ENCODE measurements at regions not wholly inside any gene's neighbourhood (a gene's known extent, or its start where the extent isn't known, plus 50 kb on each side); places are given as distances from the start of the nearest gene placed in this dataset.

DNA sequence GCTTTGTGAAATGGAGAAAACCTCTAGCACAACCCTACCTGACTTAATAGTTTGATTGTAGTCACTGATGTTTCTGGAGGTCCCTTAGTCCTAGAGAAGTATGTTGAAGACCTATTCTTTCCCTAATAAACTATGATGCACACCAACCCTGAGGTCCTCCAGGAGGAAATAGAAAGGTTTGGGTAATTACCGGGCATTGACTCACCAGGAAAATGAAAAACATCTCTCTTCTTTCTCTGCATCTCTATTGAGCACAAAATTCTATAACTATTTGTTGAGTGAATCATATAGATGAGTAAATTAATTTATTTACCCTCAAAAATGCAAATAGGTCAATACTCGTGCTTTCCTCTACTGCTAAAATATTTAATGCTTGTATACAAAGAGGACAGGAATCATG is 582.4 kb upstream of the FAM241A start:
- intact Hi-C loops (cut with DNase I, micrococcal nuclease) = no loop called here
- no peak for TF ChIP-seq CTCF (IDR thresholded peaks at IDR 0.05)
- no peaks in the 10 kb centered on the region for H3K36me3 ChIP-seq (ENCODE audit: low read depth)
- H3K9me3 ChIP-seq = peaks cover 3% of the 10 kb centered on the region
- no peak for DNase-seq
- no peak for ATAC-seq
- H3K4me1 ChIP-seq (ENCODE audit: low read depth) = no peaks in the 10 kb centered on the region
- no peak overlapping the region for H3K4me3 ChIP-seq

- ATAC-seq = no peak
- Histone ChIP-seq H3K9me3 (no peaks in the 10 kb centered on the region), H3K4me3 (no peak overlapping the region), H3K4me1 (ENCODE audit: low read depth) (no peaks in the 10 kb centered on the region), H3K36me3 (ENCODE audit: low read depth) (no peaks in the 10 kb centered on the region)
- no peak for TF ChIP-seq CTCF (IDR thresholded peaks at IDR 0.05)
- intact Hi-C loops (cut with DNase I, micrococcal nuclease) = no loop called here
- DNase-seq = no peak
These were observed 572.8 kb upstream of the FAM241A start for GRCh38 chr4:111572470-111572869.

DNA sequence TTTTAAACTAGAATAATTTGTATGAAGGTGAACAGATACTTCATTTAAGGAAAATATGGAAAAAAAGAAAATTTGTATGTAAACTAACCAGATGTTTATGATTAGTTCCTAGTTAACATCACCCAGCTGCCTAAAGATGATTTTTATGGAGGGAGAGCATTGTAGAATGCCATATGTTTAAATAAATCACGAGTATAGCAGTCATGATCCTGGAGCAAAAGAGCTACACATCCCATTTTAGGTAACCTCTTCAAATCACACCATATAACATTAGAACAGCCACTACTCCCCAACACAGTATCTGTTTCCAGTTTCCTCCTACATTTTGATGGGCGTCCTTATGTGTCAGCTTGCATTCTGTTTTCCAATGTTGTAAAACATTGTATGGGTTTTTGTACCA is 571.9 kb upstream of the FAM241A start:
- Histone ChIP-seq H3K4me1 (ENCODE audit: low read depth) (no peaks in the 10 kb centered on the region), H3K36me3 (ENCODE audit: low read depth) (no peaks in the 10 kb centered on the region), H3K9me3 (no peaks in the 10 kb centered on the region), H3K4me3 (no peak overlapping the region)
- intact Hi-C loops (cut with DNase I, micrococcal nuclease) = no loop called here
- DNase-seq (no peak), ATAC-seq (no peak)
- TF ChIP-seq CTCF (IDR thresholded peaks at IDR 0.05) = no peak

DNA sequence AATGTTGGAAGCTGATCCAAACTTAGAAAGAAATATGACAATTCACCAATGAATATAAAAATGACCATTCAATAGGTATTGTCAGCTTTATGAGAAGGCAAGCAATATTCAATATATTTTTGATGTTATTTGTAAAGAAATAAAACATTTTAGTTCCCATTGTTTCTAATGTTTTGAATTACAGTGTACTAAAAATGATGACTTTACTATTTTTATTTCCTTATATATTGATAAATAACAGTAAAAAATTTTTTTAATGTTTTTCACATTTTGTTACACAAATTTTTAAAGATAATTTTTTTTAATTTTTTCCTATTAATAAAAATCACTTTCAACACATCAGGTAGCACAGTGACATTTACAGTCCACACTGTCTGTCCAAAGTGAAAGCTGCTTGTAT is 565.5 kb upstream of the FAM241A start:
- ATAC-seq = no peak
- Histone ChIP-seq H3K9me3 (peaks cover 11% of the 10 kb centered on the region), H3K4me3 (no peak overlapping the region), H3K36me3 (ENCODE audit: low read depth) (no peaks in the 10 kb centered on the region), H3K4me1 (ENCODE audit: low read depth) (no peaks in the 10 kb centered on the region)
- no peak for DNase-seq
- no peak for TF ChIP-seq CTCF (IDR thresholded peaks at IDR 0.05)
- intact Hi-C loops (cut with DNase I, micrococcal nuclease) = no loop called here

DNA sequence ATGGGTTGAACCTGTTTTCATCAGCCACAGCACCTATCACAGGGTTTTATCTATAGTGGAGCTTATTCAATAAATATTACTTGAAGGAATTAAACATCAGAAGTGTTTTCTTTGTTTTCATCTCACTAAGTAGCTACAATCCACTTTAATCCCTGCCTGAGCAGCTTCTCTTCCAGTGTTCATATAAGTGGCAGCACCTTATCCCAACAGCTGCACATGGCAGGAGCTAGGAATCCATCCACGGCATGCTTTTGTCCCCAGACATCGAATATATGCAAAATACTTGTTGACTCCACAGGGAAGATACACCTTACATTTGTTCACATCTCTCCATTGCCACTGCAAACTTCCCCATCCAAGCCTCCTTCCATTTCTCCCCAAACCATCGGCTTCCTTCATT is 549.8 kb upstream of the FAM241A start:
- intact Hi-C loops (cut with DNase I, micrococcal nuclease) = no loop called here

More for the DNA sequence above, 549.8 kb upstream of the FAM241A start:
- no peaks in the 10 kb centered on the region for H3K9me3 ChIP-seq
- DNase-seq = no peak
- no peaks in the 10 kb centered on the region for H3K4me1 ChIP-seq (ENCODE audit: low read depth)
- H3K4me3 ChIP-seq = no peak overlapping the region
- ATAC-seq = no peak
- TF ChIP-seq CTCF (IDR thresholded peaks at IDR 0.05) = no peak
- no peaks in the 10 kb centered on the region for H3K36me3 ChIP-seq (ENCODE audit: low read depth)

Measured in mucosa of descending colon (tissue), 3 donors.